ENCODE measurements at regions not wholly inside any gene's neighbourhood (a gene's known extent, or its start where the extent isn't known, plus 50 kb on each side); places are given as distances from the start of the nearest gene placed in this dataset.
A peak's percentile ranks its signal among the peaks of the same experiment; 100 is the strongest.
"Not testable (repeated sequence)": the region's sequence is repeated elsewhere in the genome, so short reads cannot be mapped to it uniquely, and the experiment has no call there.

DNA sequence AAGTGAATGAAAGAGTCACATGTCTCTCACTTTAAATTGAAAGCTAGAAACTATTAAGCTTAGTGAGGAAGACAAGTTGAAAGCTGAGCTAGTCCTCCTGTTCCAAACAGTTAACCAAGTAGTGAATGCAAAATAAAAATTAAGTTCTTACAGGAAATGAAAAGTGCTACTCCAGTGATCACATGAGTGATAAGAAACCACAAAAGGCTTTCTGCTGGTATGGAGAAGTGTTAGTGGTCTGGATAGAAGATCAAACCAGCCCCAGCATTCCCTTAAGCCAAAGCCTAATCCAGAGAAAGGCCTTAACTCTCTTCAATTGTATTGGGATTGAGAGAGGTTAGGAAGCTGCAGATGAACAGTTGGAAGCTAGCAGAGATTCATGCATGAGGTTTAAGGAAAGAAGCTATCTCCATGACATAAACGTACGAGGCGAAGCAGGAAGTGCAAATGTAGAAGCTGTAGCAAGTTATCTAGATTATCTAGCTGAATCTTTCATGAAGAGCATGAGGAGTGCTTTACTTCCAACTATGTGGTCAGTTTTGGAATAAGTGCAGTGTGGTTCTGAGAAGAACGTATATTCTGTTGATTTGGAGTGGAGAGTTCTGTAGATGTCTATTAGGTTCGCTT lies 261.6 kb downstream of the MDFIC start:
- no peak for DNase-seq

DNA sequence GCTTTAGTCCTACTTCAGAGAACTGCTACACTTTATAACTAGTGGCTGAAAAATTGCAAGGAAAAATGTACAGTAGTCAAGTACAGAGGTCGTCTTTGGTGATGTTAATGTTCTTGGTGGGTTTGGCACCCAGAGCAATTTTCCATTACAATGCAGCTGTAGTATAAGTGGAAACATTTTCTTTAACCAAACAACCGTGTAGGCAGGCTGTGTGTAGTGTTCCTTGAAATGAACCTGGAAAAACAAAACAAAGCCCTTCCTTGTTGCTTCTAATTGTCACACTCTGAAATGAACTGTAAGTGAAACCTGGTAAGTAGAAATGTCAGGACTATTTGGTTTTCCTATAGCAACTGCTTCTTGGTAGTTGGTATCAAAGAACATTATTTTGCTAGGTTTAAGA lies 256.9 kb downstream of the MDFIC start:
- no peak for DNase-seq

DNA sequence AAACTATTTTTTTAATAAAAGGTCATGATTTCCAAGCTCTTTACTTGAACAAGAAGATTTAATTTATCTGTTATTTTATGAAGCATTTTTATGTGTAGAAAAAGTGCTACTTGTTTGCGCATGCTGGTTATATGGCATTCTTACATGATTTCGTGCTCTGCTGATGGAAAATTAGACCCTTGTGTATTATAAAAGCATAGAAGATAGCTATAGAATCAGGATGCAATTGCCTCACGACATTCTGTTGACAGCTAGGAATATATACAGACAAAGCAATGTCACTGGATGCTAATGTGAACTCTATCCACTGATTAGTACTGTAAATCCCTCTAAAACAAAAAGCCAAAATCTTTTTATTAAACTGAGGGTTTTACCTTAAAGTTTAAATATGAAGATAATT lies 255.9 kb downstream of the MDFIC start:
- DNase-seq, result no peak

DNA sequence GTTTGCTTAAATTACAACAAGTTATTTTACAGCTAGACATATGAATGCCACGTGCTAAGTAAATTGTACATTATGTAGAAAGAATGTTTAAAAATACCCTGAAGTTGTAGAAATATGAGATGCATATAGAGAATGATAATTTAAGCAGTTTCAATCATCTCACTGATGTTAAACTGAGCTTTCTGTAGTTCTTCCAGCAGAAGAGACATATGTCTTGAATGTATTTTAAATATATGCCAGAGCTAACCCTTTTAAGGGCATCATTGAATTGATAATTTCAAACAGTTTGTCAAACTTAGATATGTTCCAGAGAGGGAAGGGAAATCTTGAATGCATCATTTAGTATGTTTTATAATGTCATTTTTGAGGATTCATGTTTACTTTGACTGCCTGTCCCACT lies 255.2 kb downstream of the MDFIC start:
- no peak for DNase-seq

DNA sequence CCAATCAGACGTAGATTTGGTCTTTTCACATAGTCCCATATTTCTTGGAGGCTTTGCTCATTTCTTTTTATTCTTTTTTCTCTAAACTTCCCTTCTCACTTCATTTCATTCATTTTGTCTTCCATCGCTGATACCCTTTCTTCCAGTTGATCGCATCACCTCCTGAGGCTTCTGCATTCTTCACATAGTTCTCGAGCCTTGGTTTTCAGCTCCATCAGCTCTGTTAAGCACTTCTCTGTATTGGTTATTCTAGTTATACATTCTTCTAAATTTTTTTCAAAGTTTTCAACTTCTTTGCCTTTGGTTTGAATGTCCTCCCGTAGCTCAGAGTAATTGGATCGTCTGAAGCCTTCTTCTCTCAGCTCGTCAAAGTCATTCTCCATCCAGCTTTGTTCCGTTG lies 250.5 kb downstream of the MDFIC start:
- not testable (repeated sequence) for DNase-seq

DNA sequence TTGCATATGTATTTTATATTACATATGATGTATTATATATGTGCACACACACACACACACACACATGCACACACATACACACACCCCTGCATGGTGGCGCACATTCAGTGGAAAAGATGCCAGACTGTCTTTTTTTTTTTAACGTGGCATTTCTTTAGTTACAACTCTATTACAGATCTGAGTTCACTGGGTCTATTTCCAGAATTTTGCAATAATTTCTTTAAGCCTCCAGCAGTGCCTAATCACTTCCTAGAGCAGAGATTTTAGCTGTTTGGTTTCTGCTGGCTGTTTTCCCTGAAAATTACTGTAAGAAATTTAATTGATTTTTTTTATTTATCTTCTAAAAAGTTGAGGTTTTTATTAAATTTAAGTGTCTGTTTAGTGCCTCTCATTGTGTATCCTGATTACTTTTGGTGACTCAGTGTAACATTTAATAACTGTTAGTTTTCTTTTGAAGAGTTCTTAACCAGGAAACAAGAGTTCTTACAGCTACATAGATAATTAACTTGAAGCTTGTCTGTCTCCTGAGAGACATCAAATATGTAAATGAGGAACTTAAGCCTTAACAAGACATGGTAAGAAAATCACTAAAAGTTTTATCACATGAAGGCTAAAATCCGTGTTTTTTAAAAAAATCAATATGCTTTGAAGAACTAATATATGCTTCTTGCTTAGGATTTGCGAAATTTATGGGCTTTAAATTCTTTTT lies 232.0 kb downstream of the MDFIC start:
- DNase-seq, result no peak

DNA sequence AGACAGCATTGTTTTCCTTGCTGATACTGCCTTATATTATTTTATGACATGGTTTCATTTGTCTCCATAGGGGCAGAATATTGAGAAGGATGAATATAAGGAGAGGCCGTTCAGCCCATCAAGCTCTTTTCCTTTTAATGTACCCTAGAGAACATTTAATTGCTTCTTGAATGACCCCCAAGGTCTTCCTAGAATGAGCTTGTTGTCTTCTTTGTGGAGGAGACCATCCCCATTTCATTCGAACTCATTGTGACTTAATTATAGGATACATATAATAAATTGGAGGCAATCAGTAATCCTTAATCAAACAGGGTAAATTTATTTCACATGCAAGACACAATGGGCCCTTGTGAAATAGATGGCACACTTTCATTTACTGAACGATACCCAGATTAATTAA lies 231.3 kb downstream of the MDFIC start:
- peak; percentile 43 for DNase-seq

DNA sequence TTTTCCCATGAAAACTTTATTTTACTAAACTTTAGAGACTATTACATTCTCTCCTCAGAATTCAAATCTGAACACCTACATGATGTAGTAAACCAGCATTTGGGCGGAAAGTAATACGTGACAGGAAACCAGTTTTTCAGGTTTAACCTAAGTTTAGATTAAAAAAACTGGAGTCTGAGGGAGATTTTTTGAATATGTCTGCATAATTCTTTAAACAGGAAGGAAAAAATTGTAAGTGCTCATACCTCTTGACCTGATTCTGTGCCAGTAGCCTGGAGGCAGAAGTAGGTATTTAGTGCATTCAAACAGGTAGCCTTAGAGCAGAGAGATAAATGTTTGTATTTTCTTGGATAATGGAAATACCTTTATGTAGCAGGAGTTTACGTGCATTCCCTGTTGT lies 224.3 kb downstream of the MDFIC start:
- no peak for DNase-seq

DNA sequence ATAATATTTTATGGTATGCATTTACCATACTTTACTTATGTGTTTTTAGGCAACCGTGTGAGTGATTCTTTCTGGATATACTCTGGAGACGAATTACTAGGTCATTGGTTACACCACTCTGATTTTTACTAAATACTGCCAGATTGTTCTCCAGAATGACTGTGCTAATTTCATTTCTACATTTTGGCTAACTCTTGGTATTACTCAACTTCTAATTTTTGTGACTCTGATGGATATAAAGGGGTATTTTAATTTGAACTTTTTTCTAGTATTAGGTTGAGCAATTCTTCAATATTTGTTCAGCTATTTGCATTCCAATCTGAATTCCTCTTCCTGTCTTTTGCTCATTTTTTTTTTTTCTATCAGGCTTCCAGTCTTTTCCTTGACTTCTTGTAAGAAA lies 223.6 kb downstream of the MDFIC start:
- DNase-seq, result no peak

DNA sequence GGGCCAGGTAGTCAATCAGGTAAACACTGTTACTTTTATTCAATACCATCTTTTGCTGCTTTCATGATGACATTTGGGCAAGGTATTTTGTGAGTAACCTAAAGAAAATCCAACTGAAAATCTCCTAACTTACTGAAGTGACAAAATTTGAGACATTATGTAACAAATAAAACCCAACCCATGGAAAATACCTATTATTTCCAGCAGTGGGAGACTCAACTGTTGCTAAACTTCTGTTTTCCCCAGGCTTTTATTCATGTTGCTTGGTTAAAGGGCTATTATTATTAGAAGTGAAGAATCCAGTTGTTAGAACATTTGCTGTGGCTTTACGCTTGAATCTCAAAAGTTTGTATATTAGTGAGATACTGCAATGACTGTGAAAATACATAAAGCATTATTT lies 215.9 kb downstream of the MDFIC start:
- DNase-seq, result no peak

DNA sequence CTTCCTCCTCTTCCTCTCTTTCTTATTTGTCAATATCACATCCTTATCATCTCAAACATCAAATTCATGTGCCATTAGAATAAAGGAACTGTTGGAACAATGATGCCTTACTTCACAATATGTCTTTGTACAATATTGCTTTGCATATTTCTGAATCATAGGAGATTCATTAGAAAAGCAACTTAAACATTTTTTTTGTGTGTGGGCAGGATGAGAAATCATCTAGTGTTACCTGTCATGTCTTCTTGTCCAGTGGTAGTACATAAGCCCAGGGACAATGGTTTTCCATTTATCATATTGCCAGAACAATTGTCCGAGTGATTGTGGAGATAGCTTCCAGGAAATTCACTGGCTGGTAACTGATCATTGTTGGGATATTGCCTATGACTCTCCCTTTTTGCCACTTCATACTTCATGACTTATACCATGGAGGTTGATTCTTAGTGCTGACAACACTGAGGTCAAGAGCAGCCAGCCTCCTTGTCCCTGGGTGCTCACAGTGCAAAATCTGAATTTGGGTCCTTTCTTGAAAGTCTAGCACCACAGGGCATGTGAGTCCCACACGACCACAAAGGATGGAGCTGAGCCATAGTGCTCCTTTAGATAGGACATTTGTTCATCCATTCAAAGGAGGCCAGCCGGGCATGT lies 215.0 kb downstream of the MDFIC start:
- DNase-seq, result no peak

DNA sequence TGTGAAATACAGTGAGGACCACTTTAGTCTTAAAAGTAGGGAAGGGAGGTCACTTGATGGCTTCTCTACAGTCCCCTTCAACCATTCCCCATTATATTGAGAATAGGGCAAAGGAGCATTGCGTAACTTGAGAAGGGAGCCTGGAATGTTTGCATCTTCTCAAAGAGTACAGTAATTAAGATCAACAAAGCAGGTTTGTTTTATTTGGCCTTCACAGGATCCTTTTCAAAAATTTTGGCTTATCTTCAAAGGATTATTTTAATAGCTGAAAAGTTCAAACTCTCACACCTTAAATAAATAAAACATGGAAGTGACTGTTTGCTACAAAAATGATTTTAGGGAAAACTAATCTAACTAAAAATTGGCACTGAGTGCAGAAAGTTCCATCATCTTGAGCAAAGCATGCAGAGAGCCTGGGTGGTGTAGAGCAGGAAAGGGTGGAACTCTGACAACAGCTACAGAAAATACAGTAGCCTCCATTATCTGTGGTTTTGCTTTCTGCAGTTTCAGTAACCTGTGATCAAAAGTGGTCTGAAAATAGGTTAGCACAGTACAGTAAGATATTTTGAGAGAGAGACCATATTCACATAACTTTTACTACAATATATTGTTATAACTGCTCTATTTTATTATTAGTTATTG lies 214.0 kb downstream of the MDFIC start:
- peak; percentile 31 for DNase-seq

DNA sequence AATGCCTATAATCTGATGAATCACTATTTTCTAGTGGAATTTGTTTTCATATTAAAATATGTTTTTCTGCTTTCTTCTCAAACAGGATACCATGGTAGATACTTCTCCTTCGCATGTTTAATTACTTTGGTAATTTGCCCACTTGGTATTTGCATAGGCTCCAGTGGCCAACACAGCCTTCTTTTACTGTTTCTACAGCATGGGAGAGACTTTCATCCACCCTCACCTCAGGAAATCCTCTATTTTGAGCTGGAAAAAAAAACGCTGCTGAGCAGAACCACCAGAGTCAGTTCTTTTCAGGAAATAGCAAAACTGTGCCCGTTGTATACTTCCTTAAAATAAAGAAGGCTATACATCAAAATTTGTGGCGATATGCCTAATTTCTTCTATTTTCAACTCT lies 213.3 kb downstream of the MDFIC start:
- no peak for DNase-seq

DNA sequence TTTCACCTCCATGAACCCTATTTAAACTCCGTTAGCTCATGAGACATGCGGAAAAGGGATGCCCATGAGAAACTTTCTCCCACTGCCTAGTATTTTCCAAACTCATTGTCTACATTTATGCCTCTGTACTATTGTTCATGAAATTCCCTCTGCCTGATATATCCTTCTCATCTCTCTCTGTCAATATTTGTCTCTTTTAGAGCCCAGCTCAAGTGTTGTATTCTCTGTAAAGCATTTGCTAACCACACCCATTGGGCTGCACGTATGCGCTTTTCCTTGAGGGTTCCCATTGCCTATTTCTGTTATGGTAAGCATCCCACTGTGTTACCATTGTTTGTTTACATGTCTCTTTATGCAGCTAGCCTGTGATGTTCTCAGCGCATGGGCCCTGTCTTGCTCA lies 211.4 kb downstream of the MDFIC start:
- no peak for DNase-seq

DNA sequence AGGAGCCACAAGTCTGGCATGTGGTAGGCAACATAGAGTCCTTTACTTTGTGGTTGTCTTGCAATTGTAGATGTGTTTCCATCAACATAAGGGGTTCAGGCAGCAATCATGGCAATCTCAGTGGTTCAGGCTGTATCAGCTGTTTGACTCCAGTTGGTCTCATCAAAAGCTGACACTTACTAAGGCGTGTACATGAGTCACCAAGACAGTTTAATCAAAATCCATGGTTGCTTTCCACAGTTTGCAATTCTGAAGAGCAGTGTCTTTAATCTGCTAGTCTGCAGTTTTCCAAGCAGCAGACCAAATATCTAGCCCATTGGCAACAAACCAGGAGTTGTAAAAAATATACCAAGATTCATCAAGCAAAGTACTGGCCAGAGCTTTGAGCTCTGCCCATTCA lies 210.2 kb downstream of the MDFIC start:
- DNase-seq, result no peak

DNA sequence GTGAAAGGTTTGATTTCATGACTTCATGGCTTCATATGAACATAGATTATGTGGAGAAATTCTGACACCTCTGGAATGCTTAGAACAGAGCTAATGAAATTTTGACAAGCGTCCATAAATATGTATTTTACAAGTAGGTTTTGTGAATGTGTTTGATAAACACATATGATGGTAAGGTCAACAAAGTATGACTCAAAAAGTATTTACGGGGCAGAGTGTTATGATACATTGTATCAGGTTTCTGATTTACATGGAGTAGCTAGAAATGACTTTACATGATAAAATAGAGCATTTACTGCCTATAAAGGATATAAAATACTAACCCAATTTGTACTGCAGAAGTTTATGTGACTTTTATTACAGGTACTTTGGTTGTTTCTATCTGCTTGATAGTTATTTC lies 206.3 kb downstream of the MDFIC start:
- no peak for DNase-seq

DNA sequence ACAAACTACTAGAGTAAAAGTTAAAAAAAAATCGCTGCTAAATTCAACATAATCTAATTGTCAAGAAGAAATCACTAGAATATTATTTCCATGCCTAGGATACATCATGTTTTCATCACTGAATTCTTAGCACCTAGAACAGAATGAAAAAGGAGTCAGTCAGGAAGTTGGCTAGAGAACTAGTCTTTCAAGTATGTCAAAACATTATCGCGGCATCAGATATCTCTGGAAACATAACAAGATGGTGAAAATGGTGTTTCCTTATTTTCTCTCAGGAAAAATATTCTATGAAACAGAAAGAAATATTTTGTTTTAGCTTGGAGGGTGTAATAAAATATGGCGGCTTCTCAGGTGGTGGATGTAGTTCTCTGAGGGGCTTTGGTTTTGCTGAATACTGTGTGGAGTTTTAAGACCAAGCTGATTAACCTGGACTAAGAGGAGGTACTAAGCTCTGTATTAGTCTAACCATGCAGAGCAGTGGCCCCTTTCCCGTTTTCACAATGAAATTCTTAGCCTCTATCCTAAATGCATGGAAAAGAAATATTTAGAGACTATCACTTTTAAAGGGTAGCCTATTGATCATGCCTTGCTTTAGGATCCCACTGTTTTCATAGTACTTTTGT lies 205.6 kb downstream of the MDFIC start:
- no peak for DNase-seq

DNA sequence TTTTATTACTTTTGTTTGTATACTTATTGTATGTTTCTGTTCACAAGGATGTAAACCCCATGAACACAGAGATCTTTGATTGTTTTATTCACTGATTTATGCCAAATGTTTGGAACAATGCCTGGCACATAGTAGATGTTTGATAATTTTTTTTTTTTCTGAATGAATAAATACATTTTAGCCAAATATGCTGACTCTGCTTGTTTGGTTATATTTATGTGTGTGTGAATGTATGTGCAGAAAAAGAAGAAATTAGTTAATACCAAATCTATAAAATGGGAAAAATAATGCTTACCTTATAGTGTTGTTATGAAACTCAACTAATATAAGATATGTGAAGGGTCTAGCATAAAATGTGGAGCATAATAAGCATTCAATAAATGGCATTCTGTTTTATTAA lies 203.9 kb downstream of the MDFIC start:
- no peak for DNase-seq

DNA sequence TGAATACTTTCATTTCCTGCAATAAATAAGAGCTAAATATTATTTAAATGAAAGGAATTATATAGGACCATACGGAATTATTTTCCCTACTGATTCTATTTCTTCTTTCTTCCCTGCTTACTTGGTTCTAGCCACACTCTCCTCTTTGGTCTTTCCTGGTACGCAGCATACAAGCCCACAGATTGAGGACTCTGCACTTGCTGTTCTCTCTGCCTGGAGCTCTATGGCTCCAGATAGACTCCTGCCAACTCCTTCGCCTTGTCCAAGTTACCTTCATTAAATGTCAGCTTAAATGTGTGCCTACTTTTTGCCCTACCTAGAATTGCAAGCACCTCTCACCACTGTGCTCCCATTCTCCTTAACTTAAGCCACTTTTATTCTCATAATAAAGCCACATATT lies 203.4 kb downstream of the MDFIC start:
- no peak for DNase-seq

DNA sequence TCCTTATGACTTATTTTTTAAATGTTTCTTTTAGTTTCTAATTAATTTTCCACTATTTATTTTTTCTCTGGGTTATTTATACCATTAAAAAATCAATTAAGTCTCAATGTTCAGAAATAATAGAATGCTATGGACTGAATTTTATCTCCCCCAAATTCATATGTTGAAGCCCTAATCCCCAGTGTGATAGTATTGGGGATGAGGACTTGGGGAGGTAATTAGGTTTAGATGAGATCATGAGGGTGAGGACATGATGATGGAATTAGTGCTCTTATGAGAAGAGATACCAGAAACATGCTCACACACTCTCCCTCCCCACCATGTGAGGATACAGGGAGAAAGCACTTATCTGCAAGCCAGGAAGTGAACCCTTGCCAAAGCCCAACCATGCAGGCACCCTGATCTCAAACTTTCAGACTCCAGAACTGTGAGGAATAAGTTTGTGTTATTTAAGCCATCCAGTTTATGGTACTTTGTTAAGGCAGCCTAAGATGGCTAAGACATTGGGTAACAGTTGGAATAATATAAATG lies 202.6 kb downstream of the MDFIC start:
- DNase-seq, result no peak

DNA sequence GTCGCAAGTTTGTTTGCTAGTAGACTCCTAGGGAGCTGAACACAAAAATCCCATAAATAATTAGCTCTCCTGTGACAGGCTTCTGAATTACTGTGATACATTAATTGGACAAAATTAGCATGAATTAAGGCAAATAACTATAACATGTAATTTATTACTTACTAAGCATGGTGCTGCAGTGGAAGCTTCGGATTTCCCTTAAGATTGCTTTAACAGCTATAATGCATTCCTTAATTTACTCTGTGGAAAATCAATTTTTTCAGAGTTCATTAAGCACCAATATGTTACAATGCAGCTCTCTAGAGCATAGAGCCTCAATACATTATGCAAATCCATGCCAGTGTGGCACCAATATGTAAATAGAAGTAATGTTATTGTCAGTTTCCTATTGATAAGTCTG lies 201.5 kb downstream of the MDFIC start:
- DNase-seq, result peak; percentile 3

DNA sequence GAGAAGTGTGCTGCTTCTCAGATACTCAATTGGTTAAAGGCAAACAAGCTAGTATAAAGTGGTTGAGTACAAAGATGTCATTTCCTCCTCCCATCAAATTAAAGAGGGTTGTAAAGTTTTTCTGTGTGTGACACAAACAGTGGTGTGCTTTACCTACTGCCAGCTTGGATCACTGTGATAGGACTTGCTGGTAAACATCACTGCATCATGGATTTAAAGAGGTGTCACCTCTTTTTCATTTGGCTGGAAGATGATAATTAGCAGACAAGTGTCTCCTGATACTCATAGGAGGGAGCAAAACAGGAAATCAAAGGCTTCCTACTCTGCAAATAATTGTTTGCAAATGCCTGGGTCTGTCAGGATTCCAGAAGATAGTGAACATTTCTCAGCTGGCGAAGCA lies 200.5 kb downstream of the MDFIC start:
- DNase-seq, result no peak

DNA sequence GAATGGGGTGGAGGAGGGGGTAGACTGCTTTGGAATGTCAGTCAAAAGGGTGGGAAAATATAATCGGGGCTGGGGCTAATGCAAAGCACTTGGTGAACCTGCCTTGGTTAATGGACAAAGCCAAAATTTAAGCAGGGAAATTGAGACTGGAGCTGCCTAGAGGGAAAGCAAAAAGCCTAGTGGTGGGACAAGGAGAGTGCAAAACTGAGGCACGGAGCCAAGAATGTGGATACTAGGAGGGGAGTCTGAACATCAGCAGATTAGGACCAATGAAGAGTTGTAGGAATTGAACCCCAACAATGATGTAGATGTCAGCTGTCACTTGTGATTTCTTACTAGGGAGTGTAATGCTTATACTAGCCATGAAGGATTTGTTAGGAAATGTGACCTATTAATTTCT lies 195.9 kb downstream of the MDFIC start:
- no peak for DNase-seq

Data from COR-L47 (cell line).